Skin epidermis (tissue), 12 donors: ENCODE measurements at regions not wholly inside any gene's neighbourhood (a gene's known extent, or its start where the extent isn't known, plus 50 kb on each side); places are given as distances from the start of the nearest gene placed in this dataset.
"Not testable (repeated sequence)": the region's sequence is repeated elsewhere in the genome, so short reads cannot be mapped to it uniquely, and the experiment has no call there.

Source experiments
- H3K27ac ChIP-seq, 21 experiments: fragments of 200-600 bp; sonication (generic) in 11 of 21; one replicate each; pipeline ENCODE4 v1.5.0; 2020; ENCODE audit warnings: mild to moderate bottlenecking in 3 of 21, inconsistent platforms in 2 of 21, moderate library complexity in 2 of 21
- H3K4me3 ChIP-seq, 7 experiments: fragments of 200-600 bp; sonication (generic) in 2 of 7; one replicate each; pipeline ENCODE4 v1.5.0; 2020; ENCODE audit warnings: inconsistent platforms in 2 of 7, mild to moderate bottlenecking in 2 of 7, moderate library complexity in 1 of 7

DNA sequence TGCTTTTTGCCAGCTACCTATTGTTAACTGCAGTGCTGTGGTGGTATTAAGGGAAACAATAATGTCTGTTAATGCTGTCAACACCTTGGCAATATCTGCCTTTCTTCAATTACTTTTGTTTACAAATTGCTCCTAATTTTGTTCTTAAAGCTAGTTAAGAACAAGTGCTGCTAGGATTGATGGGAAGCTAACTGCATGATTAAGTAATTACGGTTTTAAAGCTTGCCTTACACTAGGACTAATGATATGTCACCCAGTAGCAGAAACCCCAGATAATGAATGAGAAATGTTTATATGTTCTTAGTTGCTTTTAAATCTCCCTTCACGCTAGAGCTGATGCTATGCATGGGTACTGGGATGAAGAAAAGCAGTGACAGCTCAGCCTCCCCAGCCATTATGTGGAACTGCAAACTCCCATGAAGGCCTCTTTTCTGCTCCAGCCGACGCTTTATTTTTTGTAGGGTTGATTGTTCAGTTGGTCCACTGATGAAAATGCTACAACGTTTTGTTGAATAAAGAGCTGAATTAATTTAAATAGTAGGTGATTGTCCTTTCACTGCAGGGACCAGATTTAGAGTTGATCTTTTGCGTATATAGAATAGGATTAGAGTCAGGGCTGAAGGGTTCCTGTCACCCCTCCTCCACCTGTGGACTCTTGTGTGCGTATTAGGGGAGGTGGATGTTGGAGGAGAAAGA is 610.5 kb downstream of the TFAP2B start:
- H3K4me3 ChIP-seq, result no peak overlapping the region

DNA sequence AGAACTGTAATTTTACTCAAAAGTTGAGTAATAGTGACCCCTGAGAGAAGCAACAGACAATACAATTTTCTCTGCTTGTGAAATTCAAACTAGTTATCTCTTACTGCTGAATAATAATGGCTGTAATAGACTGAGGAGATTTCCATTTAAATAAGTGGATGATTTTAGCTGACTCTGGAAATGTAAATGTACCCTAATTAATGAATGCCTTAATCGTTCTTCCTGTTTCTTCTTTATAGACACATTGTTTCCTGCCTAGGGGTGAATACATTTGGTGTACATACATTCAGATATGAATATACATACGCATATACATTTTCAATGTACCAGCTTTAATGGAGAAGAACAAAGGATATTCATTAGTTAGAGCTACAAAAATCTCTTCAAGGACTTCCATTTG is 611.9 kb downstream of the TFAP2B start:
- no peak overlapping the region for H3K27ac ChIP-seq
- H3K4me3 ChIP-seq, result no peak overlapping the region

More for the DNA sequence above, 610.5 kb downstream of the TFAP2B start:
- no peak overlapping the region for H3K27ac ChIP-seq

DNA sequence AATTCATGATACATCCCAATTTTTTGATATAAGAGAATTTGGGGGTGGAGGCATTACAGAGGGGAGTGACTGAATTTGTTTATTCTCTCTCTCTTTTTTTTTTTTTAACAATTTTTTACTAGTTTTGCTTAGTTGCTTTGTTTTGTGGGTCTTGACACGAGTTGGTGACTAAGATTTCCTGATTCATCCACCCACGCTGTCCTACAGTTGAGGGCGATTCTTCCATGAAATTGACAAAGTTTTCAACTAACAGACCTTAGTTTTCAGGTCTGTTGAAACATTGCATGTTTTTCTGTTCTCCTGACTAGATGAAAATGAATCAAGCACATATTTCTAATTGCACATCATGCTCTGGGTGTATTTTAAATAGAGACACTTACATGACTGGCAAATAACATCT is 613.8 kb downstream of the TFAP2B start:
- Histone ChIP-seq H3K4me3 (no peak overlapping the region), H3K27ac (no peak overlapping the region)

DNA sequence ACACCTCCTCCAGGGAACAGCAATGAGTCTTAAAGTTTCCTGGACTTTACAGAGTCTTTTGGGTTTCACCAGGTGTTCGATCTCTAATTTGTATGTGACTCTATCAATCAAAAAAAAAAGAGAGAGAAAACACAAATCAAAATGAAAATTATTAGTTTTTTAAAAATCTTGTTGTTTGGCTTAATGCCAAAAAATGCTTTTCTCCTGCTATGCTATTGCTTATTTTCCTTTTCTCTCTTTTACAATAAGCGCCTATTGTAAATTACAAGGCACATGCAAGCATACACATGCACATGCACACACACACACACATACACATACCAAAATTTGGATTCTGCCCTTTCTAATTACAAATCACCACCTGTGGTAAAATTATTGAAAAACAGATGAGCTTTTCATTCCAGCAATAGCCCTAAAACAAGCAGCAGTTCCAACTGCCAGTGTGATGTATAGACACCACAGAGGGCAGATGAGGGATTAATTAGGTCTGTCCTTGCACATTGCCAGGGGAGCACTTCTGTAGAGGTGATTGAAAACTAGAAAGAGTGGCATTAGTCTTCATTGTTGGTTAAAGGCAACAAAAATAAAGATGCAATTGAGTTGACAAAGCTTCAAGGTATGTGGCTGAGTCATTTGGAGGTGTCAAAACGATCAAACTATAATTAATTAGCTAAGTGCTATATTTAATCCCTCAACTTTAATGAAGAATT is 631.7 kb downstream of the TFAP2B start:
- Histone ChIP-seq H3K27ac (no peak overlapping the region), H3K4me3 (no peak overlapping the region)

DNA sequence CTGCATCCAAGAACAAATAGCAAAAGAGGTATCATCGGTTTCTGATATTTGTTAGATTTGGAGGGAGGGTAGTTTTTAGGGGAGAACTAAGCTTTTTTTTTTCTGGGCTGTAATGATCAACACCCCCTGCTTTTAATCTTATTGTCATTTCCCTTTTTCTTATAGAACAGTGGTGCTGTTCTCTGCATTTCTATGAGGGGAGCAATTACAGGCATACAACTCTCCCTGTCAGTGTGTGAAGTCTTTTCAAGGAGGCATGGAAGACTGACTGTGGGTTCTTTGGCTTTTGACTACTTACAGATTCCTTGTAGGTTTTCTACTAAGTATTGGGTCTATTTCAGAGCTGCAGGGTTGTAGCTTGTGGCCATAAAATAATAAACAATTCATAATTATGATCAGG is 632.3 kb downstream of the TFAP2B start:
- Histone ChIP-seq H3K4me3 (no peak overlapping the region), H3K27ac (no peak overlapping the region)

DNA sequence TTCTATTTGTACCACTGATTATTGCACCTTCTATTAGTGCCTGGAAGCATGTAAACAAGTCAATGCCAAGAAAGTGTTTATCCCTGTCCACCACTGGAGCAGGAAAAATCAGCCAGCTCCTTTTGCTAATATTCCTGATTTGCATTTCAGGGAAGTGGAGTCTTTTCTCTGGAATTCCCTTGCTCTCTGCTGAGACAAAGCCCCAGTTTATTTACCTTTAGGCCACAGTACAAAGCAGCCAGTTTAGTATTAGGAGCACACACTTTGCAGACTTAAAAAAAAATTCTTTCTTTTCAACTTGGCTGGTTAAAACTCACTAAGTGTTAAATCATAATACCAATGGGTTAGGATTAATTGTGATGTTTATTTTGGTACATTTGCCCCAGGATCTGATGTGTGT is 631.1 kb downstream of the PKHD1 start:
- H3K4me3 ChIP-seq, result no peak overlapping the region
- no peak overlapping the region for H3K27ac ChIP-seq

DNA sequence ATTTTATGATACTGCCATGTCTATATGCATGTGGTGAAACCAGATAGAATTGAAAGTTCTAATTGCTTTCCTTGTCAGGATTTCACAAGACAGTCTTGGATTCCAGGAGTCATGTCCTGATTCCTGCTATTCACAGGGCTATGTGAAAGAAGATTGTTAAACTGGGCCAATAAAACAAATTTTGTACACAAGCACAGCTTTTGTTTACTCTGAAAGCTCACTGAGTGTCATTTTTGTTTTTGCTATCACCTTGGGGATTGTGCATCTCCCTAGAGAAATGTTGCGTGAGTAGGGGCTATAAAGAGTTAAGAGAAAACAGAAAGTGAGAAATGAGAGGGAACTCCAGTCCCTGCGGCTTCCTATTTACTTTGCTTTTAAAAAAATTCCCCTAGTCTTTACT is 627.5 kb downstream of the PKHD1 start:
- H3K4me3 ChIP-seq, result no peak overlapping the region

DNA sequence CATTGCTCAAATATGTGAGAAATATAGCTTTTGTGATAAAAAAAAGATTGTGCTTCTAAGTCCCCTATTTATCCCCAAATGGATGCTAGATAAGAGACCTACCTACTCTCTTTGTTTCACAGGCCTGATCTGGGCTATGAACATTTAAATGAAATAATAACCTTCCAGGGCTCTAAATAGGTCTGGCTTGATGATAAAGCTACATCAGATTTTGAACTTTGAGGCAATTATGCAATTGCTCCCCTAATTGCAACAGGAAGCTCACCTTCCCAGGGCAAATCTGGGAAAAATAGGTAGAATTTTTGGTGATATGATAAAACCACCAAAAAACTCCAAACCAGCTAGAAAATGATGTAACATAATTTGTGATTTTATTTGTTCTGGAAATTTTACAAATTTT is 624.5 kb downstream of the PKHD1 start:
- Histone ChIP-seq H3K27ac (no peak overlapping the region), H3K4me3 (no peak overlapping the region)

More for the DNA sequence above, 627.5 kb downstream of the PKHD1 start:
- H3K27ac ChIP-seq, result no peak overlapping the region

DNA sequence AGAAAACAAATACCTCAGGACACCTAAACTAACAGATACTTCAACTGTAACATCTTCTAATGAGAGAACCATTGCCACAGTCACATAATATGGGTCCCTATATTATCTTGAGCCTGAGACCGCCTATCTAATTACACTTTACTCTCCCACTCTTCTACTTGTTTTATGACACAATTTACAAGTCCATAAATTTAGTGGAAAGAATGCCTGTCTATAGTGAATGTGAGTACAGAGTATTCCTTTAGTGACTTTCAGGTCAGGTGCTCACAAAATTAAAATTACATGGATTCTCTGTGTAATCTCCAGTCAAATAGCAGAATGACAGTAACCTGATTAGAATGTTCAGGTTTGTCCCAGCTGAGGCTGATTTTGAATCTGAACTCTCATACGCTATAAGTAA is 624.1 kb downstream of the PKHD1 start:
- Histone ChIP-seq H3K4me3 (no peak overlapping the region), H3K27ac (no peak overlapping the region)

DNA sequence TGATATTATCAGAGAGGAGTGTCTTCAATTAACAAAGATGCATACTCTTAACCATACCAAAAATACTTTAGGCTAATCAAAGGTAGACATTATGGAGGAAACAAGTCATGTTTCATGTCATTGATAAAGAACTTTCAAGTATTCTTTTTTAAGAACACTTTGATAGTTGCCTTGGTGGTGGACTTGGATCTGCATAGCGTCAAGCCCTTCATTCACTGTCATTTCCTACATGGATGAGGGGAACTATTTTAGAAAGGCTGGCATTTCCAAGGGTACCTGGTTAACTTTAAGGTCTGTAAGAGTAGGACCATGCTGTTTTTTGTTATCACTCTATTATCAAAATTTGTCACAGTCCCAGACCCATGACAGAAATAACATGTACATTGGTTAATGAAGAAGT is 622.5 kb downstream of the PKHD1 start:
- Histone ChIP-seq H3K4me3 (no peak overlapping the region), H3K27ac (no peak overlapping the region)

DNA sequence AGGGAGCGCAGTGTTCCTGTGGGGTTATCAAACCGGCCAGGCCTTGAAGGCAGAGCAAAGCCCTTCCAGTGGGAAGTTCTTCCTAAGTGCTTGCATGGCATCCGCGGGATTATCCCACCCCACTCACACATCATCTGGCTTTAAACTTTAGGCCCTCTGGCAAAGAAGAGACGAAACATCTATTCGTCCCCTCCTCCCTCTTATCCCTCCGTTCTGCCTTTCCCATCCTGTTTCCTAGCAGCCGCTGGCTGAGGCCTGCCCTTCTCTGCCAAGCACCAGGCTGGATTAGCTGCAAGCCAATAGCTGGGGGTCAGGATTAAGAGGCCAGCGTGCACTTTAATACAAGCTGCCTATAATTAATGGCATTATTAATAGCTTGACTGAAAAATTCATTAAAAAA is 621.0 kb downstream of the PKHD1 start:
- Histone ChIP-seq H3K4me3 (no peak overlapping the region), H3K27ac (no peak overlapping the region)

DNA sequence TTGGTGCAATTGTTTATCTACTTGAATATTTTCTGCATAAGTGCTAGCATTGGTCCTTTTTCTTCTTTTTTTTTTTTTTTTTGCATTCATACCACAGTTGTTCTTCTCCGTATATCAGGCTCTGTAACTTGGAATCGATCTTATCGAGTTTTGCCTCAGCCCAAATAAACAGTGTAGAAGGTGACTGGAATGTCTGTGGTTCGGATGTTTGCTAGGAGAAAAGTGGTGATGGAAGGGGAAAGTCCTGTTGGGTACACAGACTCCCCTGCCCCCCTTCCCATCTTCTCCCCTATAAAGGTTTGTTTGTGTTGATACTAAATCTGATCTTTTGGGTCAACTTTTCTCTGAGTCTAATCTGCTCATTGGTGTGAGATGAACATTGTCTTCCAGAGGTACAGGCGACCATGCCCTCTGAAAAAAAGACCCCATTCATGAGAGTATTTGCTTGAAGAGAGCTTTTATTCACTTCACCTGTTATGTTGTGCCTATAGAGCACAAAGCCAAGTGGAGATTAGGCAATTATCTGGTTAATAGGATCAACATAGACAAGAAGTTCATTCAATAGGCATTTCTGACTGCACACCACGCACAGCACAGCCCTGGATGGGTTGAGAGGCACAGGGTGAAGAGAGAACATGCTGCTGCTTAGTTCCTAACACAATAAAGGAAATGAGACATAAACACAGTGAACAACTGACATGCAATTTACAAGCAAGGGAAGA is 620.0 kb downstream of the PKHD1 start:
- Histone ChIP-seq H3K4me3 (no peak overlapping the region), H3K27ac (no peak overlapping the region)

DNA sequence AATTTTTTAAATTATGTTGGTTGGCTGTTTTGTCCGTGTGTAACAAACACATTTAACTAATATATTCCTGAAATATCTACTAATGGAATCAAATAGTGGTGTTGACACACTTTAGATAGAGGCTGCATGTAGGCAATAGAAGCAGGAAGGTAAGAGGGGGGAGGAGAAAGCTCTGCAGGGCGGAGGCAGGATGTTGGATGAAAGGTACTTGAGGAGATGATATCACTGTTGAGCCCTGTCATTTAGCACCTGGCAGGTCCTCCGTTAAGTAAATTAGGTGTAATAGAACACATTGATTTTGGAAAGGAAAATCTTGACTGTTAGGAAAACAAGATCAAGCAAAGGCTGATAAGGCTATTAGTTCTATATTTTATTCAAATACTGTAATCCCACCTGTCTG is 618.7 kb downstream of the PKHD1 start:
- Histone ChIP-seq H3K27ac (no peak overlapping the region), H3K4me3 (no peak overlapping the region)

DNA sequence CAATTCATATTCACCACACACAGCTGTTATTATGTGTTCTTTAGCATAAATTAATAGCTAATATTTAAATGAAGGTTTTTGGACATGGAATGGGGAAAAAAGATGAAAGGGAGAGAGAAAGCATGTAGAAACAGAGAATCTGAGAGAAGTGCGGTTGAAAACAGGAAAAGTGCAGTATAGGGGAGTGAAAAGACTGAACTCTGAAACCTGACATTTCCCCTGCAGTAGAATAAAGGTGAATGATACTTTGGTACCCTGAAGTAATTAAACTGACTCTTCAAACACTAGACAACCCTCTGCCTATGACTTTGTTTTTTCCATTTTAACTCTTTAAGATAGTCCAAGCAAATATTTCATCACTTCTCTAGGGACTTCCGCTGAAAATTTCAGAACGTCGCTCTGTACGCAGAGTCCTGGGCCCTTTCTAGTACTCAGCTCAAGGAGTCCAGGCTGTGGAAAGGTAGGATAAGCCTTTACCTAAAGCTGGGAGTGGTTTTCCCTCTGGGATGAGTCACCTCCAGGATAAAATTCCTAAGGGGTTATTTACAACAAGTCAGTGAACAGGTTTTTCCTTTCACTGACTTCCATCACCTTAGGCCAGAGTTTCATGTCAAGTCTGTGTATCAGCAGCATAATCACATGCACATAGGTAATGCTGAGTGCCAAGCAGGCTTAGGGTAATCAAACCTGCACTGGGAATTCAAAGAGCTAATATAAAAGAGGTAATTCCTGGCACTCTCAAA is 614.5 kb downstream of the PKHD1 start:
- H3K4me3 ChIP-seq, result no peak overlapping the region
- no peak overlapping the region for H3K27ac ChIP-seq

DNA sequence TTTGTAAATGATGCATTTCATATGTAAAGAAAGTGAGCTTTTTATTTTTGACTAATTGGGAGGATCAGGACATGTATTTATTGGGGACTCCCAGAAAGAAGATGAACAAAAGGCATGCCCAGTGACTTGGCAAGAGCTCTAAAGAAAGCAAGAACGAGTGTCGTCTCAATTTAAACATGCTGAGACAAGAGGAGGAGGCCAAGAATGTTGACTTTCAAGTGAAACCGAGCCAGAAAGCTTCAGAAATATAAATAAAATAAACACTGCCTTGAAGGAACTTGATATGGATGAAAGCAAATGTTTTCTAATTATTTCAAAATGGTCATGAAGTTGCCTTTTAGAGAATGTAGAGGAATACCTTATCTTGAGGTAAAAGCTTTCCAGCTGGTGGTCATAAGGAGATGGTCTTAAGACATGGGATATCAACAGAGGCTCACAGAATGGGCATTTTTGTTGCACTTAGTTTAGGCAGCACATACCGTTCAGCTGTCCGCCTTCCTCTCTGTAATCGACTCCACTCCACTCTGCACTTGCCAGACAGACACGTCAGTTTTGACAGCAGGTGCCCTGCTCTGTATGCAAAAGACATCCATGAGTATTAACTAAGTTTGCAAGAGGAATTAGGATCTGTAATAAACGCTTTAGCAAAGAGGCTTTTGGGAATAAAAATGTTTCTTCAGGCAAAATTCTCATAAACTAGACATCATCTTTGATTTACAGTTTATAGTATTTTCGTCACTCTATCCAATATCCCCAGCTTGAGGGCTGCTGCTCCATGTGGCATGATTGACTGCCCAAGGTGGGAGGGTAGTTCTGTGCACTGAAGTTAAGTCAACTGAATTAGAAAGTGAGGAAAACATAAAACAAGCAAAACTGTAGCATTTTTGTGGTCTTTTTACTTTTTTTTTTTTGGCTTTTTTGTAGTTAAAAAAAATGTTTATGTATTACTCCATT is 613.1 kb downstream of the PKHD1 start:
- no peak overlapping the region for H3K4me3 ChIP-seq
- H3K27ac ChIP-seq, result no peak overlapping the region

DNA sequence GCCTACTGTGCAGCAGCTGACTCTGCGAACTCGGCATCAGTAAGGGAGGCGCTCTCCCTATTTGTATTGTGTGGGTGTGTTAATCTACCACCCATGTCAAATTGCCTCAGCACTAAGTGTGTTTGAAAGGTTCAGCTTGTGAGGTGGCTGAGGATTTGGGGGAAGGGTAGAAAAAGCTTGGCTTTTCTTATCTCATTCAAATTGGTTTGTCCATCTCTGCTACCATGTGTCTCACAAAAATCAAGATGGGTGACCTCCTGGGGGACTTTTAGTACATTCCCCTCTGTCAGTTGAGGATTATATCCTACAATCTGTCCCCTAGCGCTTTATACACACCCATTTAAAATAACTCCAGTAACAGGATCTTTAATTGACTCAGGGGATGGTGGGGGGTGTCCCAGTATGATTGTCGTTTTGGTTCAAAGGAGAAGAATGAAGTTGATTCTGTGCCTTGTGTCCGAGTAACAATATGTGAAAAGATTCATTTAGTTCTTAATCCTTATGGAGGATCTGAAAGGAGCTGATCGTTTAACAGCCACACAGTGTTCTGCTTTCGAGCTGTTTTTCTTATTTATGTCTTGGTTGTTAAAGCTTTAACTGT is 609.6 kb downstream of the PKHD1 start:
- no peak overlapping the region for H3K27ac ChIP-seq
- H3K4me3 ChIP-seq, result no peak overlapping the region

DNA sequence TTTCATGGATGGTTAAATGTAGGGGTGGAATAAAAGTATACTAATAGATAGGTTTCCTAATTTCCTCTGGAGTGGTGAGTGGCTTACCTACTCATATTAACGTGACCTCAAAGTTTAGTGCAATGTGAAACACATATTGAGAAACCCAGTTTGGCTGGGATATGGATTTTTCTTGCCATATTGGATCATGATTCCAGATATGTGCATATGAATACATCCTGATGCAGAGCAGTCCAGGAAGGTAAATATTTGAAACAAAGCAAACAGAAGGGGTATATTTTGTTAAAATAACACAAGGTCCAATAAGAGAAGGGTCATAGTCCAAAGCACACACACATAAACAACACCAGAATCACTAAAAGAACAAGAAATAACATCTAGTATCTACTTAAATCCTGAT is 608.1 kb downstream of the PKHD1 start:
- Histone ChIP-seq H3K4me3 (no peak overlapping the region), H3K27ac (no peak overlapping the region)

DNA sequence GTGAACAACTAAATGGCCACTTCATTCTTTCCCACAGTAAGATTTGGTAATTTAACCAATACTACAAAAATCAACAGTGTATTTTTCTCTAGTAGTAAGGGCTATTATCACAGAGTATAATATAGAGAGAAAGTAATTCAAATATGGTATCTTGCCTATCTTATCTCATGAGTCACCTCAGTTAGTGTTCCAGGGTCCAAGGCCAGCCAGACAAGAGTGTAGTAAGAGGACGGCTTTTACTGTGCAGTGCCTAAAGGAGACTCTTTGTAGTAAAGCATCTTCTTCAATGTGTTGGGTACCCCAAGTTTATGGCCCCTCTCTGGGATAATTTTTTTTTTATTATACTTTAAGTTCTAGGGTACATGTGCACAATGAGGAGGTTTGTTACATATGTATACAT is 607.4 kb downstream of the PKHD1 start:
- Histone ChIP-seq H3K27ac (no peak overlapping the region), H3K4me3 (no peak overlapping the region)

DNA sequence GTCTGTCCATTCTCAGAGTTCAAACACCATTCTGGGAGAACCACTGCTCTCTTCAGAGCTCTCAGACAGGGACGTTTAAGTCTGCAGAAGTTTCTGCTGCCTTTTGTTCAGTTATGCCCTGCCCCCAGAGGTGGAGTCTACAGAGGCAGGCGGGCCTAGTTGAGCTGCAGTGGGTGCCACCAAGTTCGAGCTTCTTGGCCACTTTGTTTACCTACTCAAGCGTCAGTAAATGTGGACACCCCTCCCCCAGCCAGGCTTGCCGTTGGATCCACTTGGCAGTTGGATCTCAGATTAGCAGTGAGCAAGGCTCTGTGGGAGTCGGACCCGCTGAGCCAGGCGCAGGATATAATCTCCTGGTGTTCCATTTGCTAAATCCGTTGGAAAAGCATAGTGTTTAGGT is 601.5 kb downstream of the PKHD1 start:
- not testable (repeated sequence) for H3K4me3 ChIP-seq

More for the DNA sequence above, 601.5 kb downstream of the PKHD1 start:
- not testable (repeated sequence) for H3K27ac ChIP-seq
